Panc1 (cell line): ENCODE measurements at regions not wholly inside any gene's neighbourhood (a gene's known extent, or its start where the extent isn't known, plus 50 kb on each side); places are given as distances from the start of the nearest gene placed in this dataset.

Experiments used
- CTCF ChIP-seq: fragments of 450-650 bp; IDR thresholded peaks from 2 replicates; pipeline ENCODE4 v1.5.1; 2017; ENCODE audit warnings: mild to moderate bottlenecking
- POLR2AphosphoS5 ChIP-seq: IDR thresholded peaks from 2 replicates; pipeline ENCODE4 v1.6.1; 2012; ENCODE audit warnings: mild to moderate bottlenecking, low read depth, low read length, moderate library complexity
- SIN3A ChIP-seq: IDR thresholded peaks from 2 replicates; pipeline ENCODE4 v1.6.1; 2012; ENCODE audit warnings: low read depth, mild to moderate bottlenecking, low read length, moderate library complexity, borderline replicate concordance; ENCODE audit not compliant: insufficient read depth

- no peak for TF ChIP-seq CTCF
- TF ChIP-seq POLR2AphosphoS5, result no peak
- no peak for TF ChIP-seq SIN3A
Measured at GRCh38 chr5:27353540-27353939, 315.2 kb upstream of the CDH9 start.
